ENCODE measurements at regions not wholly inside any gene's neighbourhood (a gene's known extent, or its start where the extent isn't known, plus 50 kb on each side); places are given as distances from the start of the nearest gene placed in this dataset.

GRCh38 chr4:13903901-13904300 is 276.4 kb upstream of the BOD1L1 start:
- WGBS, 2 experiments (ENCODE audit: extremely low coverage in 1 of 2, insufficient coverage in 1 of 2, insufficient read length in 1 of 2, insufficient replicate concordance in 2 of 2, low coverage in 1 of 2, low lambda C conversion rate in 2 of 2, missing lambda C conversion rate in 1 of 2) = 90% methylated on average over 6 of the region's 6 CpGs; no CpG with 5 or more reads in 1 of the 2 experiments
- H4K8ac ChIP-seq (ENCODE audit: extremely low read depth, insufficient read depth, low read length) = no peak overlapping the region
- no peak overlapping the region for H3K27ac ChIP-seq (ENCODE audit: low read depth, low read length)
- H2BK120ac ChIP-seq (replicated peaks; ENCODE audit: low read depth, low read length) = no peak overlapping the region
- H3K9ac ChIP-seq (replicated peaks in 1 of 4; ENCODE audit: extremely low read depth in 1 of 4, low read depth in 3 of 4, low read length in 3 of 4) = no peak overlapping the region
- H3K79me2 ChIP-seq (ENCODE audit: control insufficient read depth in 1 of 2, insufficient read depth in 2 of 2, low read length in 2 of 2) = no peaks in the 10 kb centered on the region
- H3K14ac ChIP-seq (ENCODE audit: insufficient read length) = no peak overlapping the region
- H2BK20ac ChIP-seq (ENCODE audit: low read length) = no peak overlapping the region
- H2BK5ac ChIP-seq (ENCODE audit: low read depth, low read length) = no peak overlapping the region
- TF ChIP-seq NANOG (IDR thresholded peaks at IDR 0.05; ENCODE audit: insufficient read depth, low read depth, low read length, poor library complexity, severe bottlenecking) (no peak), CREB1 (IDR thresholded peaks at IDR 0.05) (no peak), RBBP5 (IDR thresholded peaks at IDR 0.05; ENCODE audit: borderline replicate concordance, low read depth, low read length) (no peak), KDM1A (IDR thresholded peaks at IDR 0.05; ENCODE audit: borderline replicate concordance, low read length) (no peak), CEBPB (IDR thresholded peaks at IDR 0.05; ENCODE audit: low read depth, low read length) (no peak), EGR1 (IDR thresholded peaks at IDR 0.05; ENCODE audit: borderline replicate concordance, low read depth, low read length) (no peak)
- H2AK5ac ChIP-seq (ENCODE audit: low read depth, low read length) = no peak overlapping the region
- no peak overlapping the region for H3K4ac ChIP-seq (replicated peaks; ENCODE audit: insufficient read length, low read depth, low read length)
- H3K18ac ChIP-seq (ENCODE audit: extremely low read depth, low read length) = no peak overlapping the region
- H3K4me3 ChIP-seq (ENCODE audit: extremely low read depth in 1 of 4, insufficient read depth in 2 of 4, low read depth in 3 of 4, low read length in 4 of 4) = no peak overlapping the region
- H3K23ac ChIP-seq (ENCODE audit: insufficient read length) = no peak overlapping the region
- no peaks in the 10 kb centered on the region for H3K36me3 ChIP-seq (ENCODE audit: control insufficient read depth in 2 of 4, insufficient read depth in 4 of 4, low read length in 3 of 4)
- no peak overlapping the region for H4K91ac ChIP-seq (replicated peaks; ENCODE audit: insufficient read length, low read length)
- no peak overlapping the region for H3K4me2 ChIP-seq (ENCODE audit: insufficient read depth in 1 of 2, low read depth in 2 of 2, low read length in 2 of 2)
- no peak for DNase-seq (ENCODE audit: low read depth in 1 of 2, low spot score in 2 of 2)
- no peak overlapping the region for H2BK12ac ChIP-seq (ENCODE audit: low read depth, low read length)
- no peaks in the 10 kb centered on the region for H3K9me3 ChIP-seq (ENCODE audit: insufficient read depth in 2 of 2, low read depth in 1 of 2, low read length in 1 of 2)
- H3K23me2 ChIP-seq (ENCODE audit: low read depth, low read length) = no peaks in the 10 kb centered on the region; the same call in 1 of the 2 replicates
- H3K27me3 ChIP-seq (replicated peaks in 1 of 4; ENCODE audit: control insufficient read depth in 3 of 4, extremely low read depth in 1 of 4, insufficient read depth in 3 of 4, low read length in 3 of 4) = no peaks in the 10 kb centered on the region
- no peaks in the 10 kb centered on the region for H3K79me1 ChIP-seq (ENCODE audit: low read depth, low read length)
- no peak overlapping the region for H4K5ac ChIP-seq (ENCODE audit: insufficient read length, low read depth, low read length)
- no peak for FAIRE-seq
- no peaks in the 10 kb centered on the region for H4K20me1 ChIP-seq (replicated peaks in 1 of 2; ENCODE audit: control insufficient read depth in 1 of 2, insufficient read depth in 2 of 2, low read length in 2 of 2)
- H3K56ac ChIP-seq (replicated peaks; ENCODE audit: insufficient read length, low read depth, low read length) = no peak overlapping the region
- ChIA-PET POLR2A (ENCODE audit: partially characterized antibody) (no interaction called here), CTCF (ENCODE audit: partially characterized antibody) (no interaction called here)
- H2BK15ac ChIP-seq (ENCODE audit: low read length) = no peak overlapping the region
- no peak overlapping the region for H2AFZ ChIP-seq (ENCODE audit: low read length)
- no peaks in the 10 kb centered on the region for H3K4me1 ChIP-seq (replicated peaks in 1 of 4; ENCODE audit: control insufficient read depth in 3 of 4, insufficient read depth in 4 of 4, low read length in 3 of 4)

Measured in H1 (cell line).